NCI-H446 (cell line): ENCODE measurements at regions not wholly inside any gene's neighbourhood (a gene's known extent, or its start where the extent isn't known, plus 50 kb on each side); places are given as distances from the start of the nearest gene placed in this dataset.

Experiments used
- DNase-seq, 2 experiments: peaks; one replicate each; lab custom pipeline; 2025; lab: John Stamatoyannopoulos, UW

DNA sequence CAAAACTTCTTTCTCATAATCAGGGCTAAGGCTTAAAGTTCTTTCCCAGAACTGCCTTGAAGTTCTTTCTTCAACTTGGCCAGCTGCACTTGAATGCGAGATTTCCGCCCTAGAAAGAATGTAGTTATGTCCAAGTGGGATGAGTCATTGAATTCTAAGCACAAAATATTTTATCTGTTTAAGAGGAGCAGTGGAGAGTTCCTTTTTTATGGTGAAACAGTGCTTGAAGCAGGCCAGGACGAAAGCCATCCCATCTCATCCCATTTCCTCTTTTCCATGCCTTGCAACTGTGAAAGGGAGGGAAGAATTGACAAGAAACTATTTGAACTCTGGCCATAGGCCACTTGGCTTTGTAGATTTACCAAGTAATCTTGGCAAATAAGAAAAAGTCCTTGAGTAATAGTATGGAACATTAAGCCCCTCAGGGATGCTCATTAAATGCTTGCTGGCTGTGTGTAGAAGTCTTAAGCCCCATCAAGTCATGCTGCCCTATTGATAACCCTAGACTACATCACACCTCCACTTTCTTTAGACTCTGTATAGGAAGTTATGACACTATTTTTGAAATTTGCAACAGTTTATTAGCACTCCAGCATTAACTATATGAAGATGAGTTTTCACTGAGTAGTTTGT, 174.5 kb downstream of the KCTD12 start:
- peak in 1 of 2 experiments; percentile 4 for DNase-seq

GRCh38 chr13:76709851-76710250, 176.4 kb downstream of the KCTD12 start:
- no peak for DNase-seq

DNA sequence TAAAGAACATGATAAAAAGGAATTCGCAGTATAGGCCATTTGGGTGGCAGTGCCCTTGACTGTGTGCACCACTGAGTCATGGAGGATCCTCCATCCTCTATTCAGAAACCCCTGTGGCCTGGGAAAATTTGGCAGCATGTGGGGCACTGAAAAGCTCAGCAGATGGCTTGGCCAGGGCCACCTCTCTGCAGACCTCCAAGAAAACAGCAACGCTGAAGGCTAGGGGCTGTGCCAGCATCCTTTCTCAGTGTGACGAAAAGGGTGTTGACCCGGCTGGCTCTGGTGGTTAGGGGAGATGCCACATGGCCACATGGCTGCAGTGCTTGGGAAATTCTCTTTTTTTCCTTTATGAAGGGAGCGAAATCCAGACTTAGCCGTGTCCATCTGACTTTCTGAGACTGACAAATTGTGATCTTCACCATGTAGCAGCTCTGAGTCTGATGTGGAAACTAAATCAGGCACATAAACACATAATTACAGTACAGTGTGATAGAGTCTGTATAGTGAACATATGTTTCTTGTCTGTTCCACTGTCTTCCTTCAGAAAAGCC, 178.0 kb downstream of the KCTD12 start:
- peak in 1 of 2 experiments; percentile 69 for DNase-seq

- DNase-seq = no peak
Measured at GRCh38 chr13:76707360-76707759, 178.8 kb downstream of the KCTD12 start.

GRCh38 chr13:76703621-76704288, 182.4 kb downstream of the KCTD12 start:
- no peak for DNase-seq

DNA sequence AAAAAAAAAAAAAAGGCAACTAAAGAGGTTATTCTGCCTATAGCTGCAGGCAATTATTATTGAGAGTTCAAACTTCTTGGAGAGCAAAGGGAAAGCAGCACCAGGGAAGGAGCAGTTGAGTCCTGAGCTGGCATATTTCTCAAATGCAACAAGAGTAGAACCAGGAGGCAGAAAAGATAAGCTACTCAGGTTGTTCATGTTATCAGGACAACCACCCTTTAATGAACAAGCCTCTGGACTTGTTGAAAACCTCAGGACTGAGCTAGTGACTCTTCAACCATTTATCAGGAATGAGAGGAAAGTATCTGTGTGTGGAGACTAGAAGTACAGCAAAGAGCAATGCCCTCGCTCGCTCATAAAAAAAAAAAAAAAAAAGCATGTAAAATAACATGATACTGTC, 183.0 kb downstream of the KCTD12 start:
- no peak for DNase-seq

- no peak for DNase-seq
Measured at GRCh38 chr13:76697288-76697687, 188.9 kb downstream of the KCTD12 start.

- peak in 1 of 2 experiments; percentile 29 for DNase-seq
Measured at GRCh38 chr13:76696370-76696769, 189.8 kb downstream of the KCTD12 start.

- DNase-seq = no peak
Measured at GRCh38 chr13:76693086-76693485, 193.1 kb downstream of the KCTD12 start.

DNA sequence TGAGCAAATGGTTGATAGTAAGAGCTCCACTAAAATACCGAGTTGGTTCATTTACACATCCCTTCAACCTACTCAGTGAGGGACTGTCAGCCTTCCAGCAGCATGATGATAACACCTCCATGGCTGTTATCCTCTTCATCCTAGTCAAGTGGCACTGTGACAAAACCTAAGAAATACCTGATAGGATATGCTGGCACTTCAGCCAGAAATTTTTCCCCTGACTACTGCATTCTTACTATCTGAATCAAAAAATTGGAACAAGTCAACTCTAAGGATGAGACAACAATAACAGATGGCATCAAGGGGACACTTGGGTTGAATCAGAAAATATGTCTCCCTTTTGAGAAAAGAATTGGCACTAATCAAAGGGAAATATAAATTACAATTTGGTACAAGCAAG, 193.9 kb downstream of the KCTD12 start:
- peak in 1 of 2 experiments; percentile 26 for DNase-seq

DNA sequence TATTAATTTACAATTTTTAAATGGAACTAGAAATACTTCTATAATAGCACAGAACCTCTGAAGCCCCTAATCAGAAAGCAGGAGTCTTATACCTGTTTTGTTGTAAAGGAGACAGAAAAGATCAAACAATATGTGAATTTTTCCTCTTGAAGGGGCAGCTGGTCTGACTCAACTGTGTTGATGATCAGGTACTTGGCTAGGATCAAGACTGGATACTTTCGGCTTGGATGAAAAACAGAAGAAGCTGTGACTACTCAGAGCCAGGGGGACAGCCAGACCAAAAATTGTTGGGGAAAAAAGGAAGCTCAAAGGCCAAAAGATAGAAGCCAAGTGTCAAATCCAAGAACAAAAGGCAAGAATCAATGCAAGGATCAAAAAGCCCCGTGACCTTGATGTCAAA, 195.6 kb downstream of the KCTD12 start:
- no peak for DNase-seq

DNA sequence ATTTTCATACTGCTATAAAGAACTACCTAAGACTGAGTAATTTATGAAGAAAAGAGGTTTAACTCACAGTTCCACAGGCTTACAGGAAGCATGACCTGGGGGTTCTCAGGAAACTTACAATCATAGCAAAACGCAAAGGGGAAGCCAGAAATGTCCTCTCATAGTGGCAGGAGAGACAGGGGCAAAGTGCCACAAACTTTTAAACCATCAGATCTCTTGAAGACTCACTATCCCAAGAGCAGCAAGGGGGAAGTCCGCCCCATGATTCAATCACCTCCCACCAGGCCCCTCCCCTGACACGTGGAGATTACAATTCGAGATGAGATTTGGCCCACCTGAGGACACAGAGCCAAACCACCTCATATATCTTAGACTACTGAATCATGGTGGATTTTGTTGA, 198.7 kb downstream of the KCTD12 start:
- no peak for DNase-seq

- no peak for DNase-seq
Measured at GRCh38 chr13:76685938-76686337, 200.3 kb downstream of the KCTD12 start.

- DNase-seq = no peak
Measured at GRCh38 chr13:76684336-76684735, 201.9 kb downstream of the KCTD12 start.

DNA sequence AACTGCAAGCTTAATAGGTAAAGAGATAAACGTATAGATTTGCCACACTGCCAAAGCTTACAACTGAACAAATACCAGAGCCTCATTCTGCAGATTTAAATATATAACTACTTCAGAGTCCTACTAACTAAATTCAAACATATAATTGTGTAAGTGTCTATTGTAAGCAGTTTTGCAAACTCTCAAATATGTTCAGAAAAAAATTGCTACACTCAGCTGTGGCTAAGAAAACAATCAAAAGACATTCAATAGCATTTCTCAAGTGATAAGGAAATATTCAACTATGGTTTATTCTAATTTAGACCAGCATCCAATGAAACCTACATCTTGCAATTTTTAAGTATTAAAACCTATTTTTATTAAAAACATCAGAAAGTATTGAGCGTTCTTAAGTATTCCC, 202.4 kb downstream of the KCTD12 start:
- DNase-seq = no peak

GRCh38 chr13:76683168-76683567, 203.0 kb downstream of the KCTD12 start:
- no peak for DNase-seq

- DNase-seq = no peak
Measured at GRCh38 chr13:76680112-76680511, 206.1 kb downstream of the KCTD12 start.

DNA sequence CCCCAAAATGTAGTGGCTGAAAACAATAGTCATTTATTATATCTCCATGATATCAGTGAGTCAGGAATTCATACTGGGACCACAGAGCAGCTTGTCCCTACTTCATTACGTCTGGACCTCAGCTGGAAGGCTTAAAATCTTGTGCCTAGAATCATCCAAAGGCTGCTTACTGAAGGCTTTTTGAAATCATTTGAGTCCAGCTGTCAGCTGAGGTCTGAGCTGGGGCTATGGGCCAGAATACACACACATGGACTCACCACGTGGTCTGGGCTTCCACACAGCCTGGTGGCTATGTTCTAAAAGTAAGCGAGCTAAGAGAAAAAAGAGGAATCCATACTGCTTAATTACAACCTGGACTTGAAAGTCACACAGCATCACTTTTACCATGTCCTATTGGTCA, 209.2 kb downstream of the KCTD12 start:
- DNase-seq = peak in 1 of 2 experiments; percentile 3

DNA sequence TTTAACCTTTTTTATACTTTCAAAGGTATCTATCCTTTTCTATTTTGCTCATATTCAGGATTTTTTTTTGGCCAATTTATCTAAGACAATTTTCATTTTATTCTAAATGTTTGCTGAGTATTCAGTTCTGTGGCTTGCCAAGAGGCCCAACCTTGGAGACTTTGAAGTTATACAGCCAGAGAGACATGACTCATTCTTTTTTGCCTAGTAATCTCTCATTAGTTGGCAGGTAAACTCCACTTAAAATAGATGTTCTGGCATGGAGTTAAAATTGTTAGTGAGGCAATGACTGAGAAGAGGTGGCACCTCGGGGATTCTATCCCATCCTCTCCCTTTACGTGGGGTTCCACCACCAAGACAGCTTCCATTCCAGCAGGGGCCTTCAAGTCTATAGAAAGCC, 213.8 kb downstream of the KCTD12 start:
- no peak for DNase-seq

- DNase-seq = no peak
Measured at GRCh38 chr13:76668716-76669115, 217.5 kb downstream of the KCTD12 start.

- DNase-seq = no peak
Measured at GRCh38 chr13:76668141-76668540, 218.1 kb downstream of the KCTD12 start.

DNA sequence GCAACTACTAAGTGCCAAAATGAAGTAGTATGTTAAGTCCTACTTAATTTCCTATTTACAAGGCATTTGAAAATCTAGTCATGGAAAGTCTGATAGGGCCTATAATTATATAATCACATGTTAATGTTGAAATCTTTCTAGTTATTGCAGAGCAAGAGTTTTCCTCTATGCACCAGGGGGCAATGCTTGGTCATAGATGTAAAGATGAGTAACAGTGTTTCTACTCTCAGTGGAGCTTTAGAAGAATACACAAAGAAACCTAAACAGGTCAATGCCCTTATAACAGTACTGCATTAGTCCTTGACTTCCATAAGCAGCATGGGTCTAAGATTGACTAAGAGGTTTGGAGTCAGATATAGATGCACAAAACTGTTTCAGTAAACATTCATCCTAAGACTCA, 218.7 kb downstream of the KCTD12 start:
- no peak for DNase-seq

- DNase-seq = no peak
Measured at GRCh38 chr13:76663592-76664335, 222.4 kb downstream of the KCTD12 start.
